ENCODE measurements at regions not wholly inside any gene's neighbourhood (a gene's known extent, or its start where the extent isn't known, plus 50 kb on each side); places are given as distances from the start of the nearest gene placed in this dataset.
"Not testable (repeated sequence)": the region's sequence is repeated elsewhere in the genome, so short reads cannot be mapped to it uniquely, and the experiment has no call there.

GRCh38 chr15:101961765-101962164 lies 149.8 kb downstream of the OR4F15 start:
- TF ChIP-seq EZH2 (IDR thresholded peaks at IDR 0.05; ENCODE audit: insufficient read depth, low read length): not testable (repeated sequence)
- TF ChIP-seq, protein P1, sequence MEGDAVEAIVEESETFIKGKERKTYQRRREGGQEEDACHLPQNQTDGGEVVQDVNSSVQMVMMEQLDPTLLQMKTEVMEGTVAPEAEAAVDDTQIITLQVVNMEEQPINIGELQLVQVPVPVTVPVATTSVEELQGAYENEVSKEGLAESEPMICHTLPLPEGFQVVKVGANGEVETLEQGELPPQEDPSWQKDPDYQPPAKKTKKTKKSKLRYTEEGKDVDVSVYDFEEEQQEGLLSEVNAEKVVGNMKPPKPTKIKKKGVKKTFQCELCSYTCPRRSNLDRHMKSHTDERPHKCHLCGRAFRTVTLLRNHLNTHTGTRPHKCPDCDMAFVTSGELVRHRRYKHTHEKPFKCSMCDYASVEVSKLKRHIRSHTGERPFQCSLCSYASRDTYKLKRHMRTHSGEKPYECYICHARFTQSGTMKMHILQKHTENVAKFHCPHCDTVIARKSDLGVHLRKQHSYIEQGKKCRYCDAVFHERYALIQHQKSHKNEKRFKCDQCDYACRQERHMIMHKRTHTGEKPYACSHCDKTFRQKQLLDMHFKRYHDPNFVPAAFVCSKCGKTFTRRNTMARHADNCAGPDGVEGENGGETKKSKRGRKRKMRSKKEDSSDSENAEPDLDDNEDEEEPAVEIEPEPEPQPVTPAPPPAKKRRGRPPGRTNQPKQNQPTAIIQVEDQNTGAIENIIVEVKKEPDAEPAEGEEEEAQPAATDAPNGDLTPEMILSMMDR (IDR thresholded peaks at IDR 0.05; ENCODE audit: insufficient read depth, low read depth, low read length): not testable (repeated sequence)
